Right lung (tissue), 2 donors: ENCODE measurements at regions not wholly inside any gene's neighbourhood (a gene's known extent, or its start where the extent isn't known, plus 50 kb on each side); places are given as distances from the start of the nearest gene placed in this dataset.
"Not testable (repeated sequence)": the region's sequence is repeated elsewhere in the genome, so short reads cannot be mapped to it uniquely, and the experiment has no call there.

ENCODE experiments used
- DNase-seq, 2 donors: peaks; one replicate each; pipeline ENCODE4 v3.0.0-alpha.2; 2013

- not testable (repeated sequence) for DNase-seq
Observed at GRCh38 chr5:34096033-34096432, 53.0 kb upstream of the C1QTNF3 start.

- DNase-seq = not testable (repeated sequence)
Observed at GRCh38 chr5:34099891-34100290, 56.9 kb upstream of the C1QTNF3 start.

GRCh38 chr5:34101567-34101966 lies 58.6 kb upstream of the C1QTNF3 start:
- not testable (repeated sequence) for DNase-seq

- DNase-seq = not testable (repeated sequence)
Observed at GRCh38 chr5:34108897-34109296, 65.9 kb upstream of the C1QTNF3 start.

- not testable (repeated sequence) for DNase-seq
Observed at GRCh38 chr5:34124280-34124679, 81.3 kb upstream of the C1QTNF3 start.

- not testable (repeated sequence) for DNase-seq
Observed at GRCh38 chr5:34125354-34125753, 82.3 kb upstream of the C1QTNF3 start.

- not testable (repeated sequence) for DNase-seq
Observed at GRCh38 chr5:34126741-34127140, 83.7 kb upstream of the C1QTNF3 start.

- DNase-seq = not testable (repeated sequence)
Observed at GRCh38 chr5:34127818-34128217, 84.8 kb upstream of the C1QTNF3 start.

GRCh38 chr5:34128890-34129289 lies 85.9 kb upstream of the C1QTNF3 start:
- DNase-seq = not testable (repeated sequence)

- DNase-seq = not testable (repeated sequence)
Observed at GRCh38 chr5:34154988-34155387, 112.0 kb upstream of the C1QTNF3 start.

GRCh38 chr5:34156703-34157414 lies 113.8 kb upstream of the C1QTNF3 start:
- DNase-seq = not testable (repeated sequence)

- DNase-seq = not testable (repeated sequence)
Observed at GRCh38 chr5:34160904-34161303, 117.9 kb upstream of the C1QTNF3 start.

GRCh38 chr5:34171398-34171797 lies 128.4 kb upstream of the C1QTNF3 start:
- DNase-seq = not testable (repeated sequence)

- DNase-seq = peak in 1 of 2 donors; percentile 9
Observed at GRCh38 chr5:34179453-34180190, 136.6 kb upstream of the C1QTNF3 start.

GRCh38 chr5:34180225-34180624 lies 137.2 kb upstream of the C1QTNF3 start:
- not testable (repeated sequence) for DNase-seq

GRCh38 chr5:34180940-34181614 lies 138.1 kb upstream of the C1QTNF3 start:
- not testable (repeated sequence) for DNase-seq

- DNase-seq = not testable (repeated sequence)
Observed at GRCh38 chr5:34185005-34185404, 142.0 kb upstream of the C1QTNF3 start.

GRCh38 chr5:34185572-34185971 lies 142.6 kb upstream of the C1QTNF3 start:
- not testable (repeated sequence) for DNase-seq

GRCh38 chr5:34186108-34186507 lies 143.1 kb upstream of the C1QTNF3 start:
- DNase-seq = not testable (repeated sequence)

- DNase-seq = not testable (repeated sequence)
Observed at GRCh38 chr5:34186865-34187264, 143.9 kb upstream of the C1QTNF3 start.

- not testable (repeated sequence) for DNase-seq
Observed at GRCh38 chr5:34187441-34187840, 144.4 kb upstream of the C1QTNF3 start.
